T-helper 2 cell treated with Interferon-gamma antibody and Interleukin-4, amounts not matched to agents 100 ng/mL and 5 ng/mL, for 36 hours (primary cell): ENCODE measurements at regions not wholly inside any gene's neighbourhood (a gene's known extent, or its start where the extent isn't known, plus 50 kb on each side); places are given as distances from the start of the nearest gene placed in this dataset.
"Not testable (repeated sequence)": the region's sequence is repeated elsewhere in the genome, so short reads cannot be mapped to it uniquely, and the experiment has no call there.

Experiments
- intact Hi-C: fragments of 100-400 bp; cut with micrococcal nuclease; formaldehyde crosslinking; loops from one replicate; pipeline ENCODE4 v1.15.1; 2023

DNA sequence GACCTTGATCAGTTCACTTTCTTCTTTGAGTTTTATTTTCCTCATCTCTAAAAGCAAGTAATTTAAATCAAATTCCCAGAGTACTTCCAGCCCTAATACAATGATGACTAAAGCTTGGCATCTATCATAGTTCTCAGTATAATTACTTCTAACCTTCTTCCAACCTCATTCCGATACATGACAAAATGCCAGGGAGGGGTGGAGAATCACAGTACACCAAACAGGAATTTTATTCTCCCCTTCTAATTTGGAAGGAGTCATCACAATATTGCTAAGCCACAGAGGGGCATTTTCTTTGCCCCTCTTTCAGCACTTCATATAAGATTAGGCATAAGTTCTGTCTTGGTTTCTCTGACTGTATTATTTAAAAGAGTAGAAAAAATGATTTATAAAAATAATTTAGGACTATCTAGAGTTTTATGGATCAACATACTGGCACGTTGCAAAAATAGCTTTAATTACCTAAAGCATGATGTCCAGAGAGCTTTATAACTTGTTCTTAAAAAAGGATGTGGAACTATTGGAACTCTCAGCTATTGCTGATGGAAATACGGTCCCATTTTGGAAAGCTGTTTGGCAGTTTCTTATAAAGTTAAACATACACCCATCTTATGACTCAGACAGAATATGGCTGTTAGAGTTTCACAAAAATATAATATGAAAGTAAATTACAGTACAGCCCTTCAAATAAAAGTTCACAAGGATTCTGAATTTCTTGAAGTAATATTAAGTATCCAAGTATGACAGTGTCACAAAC, 86.9 kb upstream of the UBE2E2 start:
- intact Hi-C loops, result no loop called here

DNA sequence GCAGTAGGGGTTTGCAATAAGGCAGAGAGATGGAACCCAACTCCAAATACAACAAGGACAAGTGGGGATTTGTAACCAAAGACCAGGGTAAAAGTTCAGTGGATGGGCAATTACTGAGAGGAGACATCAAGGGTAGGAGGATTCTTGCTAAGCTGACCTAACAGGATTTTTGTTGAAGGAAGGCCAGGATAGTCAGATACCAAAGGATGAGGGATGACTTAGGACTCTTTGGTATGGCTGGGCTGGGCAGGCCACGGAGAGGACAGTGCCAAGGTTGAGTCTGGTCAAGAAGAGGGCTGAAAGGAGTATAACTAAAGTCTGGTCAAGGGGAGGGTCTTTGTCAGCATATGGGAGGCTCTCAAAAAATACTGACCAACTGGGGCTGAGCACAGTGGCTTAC, 85.3 kb upstream of the UBE2E2 start:
- intact Hi-C loops, result no loop called here

DNA sequence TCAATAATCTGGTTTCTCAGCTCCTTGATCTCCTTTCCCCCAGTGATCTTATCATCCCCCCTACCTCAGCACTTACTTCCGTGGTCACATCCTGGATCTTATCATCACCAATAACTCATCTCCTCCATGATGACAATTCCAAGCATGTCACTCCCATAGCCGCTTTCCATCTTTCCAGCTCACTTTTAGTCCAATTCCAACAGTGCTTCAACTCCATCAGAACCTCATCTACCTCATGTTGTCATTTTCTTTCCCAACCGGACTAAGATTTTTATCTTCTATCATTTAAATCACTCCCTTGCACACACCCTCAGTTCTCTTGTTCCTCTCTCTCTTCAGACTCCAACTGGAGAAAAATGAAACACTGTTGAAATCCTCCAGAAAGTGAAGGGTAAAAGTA, 75.9 kb upstream of the UBE2E2 start:
- intact Hi-C loops, result no loop called here

DNA sequence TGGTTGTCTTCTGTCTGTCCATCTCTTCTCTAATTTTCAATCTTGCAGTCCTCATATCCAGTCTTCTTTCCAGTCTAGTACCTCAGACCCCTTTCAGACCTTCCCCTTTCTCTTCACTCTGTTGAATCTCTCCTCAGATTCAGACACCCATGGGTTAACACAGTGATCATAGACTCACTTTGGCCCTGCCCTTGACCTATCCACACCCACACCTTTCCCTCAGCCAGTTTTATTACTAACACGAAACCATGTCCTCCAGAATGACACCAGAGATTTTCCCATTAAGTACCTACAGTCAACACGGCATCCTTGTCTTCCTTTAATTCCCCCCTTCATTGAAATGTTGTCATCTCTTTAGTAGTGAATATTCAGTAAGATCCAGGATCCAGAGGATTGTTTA, 74.5 kb upstream of the UBE2E2 start:
- intact Hi-C loops, result no loop called here

DNA sequence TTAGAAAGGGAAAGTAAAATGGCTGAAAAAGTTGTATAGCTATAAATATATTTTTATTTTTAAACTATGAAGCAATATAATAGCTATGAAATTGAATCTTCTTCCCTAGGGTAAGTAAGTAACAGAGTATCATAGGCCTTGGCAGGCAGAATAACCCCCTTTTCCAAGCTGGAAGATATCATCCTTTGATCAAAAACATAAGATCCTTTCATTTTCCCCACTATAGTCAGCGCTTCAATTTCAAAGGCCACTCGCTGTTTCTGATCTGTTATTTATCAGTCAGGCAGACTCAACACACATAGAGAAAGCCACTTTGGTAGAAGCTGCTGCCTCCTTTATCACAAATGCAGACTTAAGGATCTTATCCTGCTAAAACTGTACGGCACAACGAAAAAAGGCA, 74.0 kb upstream of the UBE2E2 start:
- intact Hi-C loops, result no loop called here

DNA sequence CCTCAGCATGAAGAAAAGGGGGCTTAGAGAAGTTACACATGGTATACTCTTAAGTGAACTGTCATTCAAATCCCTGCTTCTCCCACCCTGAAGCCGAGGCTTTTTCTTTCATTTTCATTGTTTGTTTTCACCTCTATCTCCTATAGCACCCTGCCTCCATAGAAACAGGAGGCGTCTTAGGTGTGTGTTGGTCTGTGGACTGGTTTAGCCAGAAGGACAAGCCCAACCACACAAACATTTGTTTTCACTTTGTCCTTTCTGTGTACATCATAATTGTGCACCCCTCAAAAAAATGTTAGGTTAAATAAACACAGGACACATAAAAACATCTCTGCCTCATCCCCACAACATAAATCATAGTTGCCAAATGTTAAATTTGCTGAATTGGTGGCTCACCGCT, 73.3 kb upstream of the UBE2E2 start:
- intact Hi-C loops, result no loop called here

DNA sequence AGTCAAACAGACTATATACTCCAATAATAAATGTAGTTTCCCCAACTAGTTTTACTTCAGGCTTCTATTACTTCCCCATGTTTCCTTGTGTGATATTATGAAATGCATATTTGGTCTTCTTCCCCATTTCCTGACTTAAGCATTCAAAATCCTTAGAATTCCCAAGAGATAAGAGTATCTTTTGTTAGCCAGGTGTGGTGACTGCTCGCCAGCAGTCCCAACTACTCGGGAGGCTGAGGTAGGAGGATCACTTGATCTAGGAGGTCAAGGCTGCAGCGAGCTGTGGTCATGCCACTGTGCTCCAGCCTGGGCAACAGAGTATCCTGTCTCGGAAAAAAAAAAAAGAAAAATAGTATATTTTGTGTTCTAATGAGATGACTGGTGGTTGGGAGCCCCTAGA, 72.7 kb upstream of the UBE2E2 start:
- intact Hi-C loops, result no loop called here

DNA sequence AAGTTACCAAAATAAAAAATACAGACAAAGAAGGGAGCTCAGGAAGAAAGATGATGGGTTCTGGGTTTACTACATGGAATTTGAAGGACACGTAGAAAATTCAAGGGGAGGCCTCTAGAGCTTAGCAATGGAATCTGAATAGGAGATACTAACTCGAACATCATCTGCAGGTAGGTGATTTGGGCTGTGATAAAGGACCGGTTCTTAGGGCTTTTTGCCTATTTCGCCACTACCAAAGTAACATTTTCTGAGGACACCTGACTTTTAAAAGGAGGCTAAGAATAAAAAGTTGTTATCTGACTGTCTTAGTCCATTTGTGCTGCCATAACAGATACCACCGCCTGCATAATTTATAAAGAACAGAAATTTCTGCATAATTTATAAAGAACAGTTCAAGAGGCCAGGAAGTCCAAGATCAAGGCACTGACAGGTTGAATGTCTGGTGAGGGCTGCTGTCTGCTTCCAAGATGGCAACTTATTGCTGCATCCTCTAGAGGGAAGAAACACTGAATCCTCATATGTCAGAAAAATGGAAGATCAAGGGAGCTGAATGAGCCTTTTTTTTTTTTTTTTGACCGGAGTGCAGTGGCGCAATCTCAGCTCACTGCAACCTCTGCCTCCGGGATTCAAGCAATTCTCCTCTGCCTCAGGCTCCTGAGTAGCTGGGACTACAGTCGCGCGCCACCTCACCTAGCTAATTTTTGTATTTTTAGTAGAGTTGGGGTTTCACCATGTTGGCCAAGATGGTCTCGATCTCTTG, 67.9 kb upstream of the UBE2E2 start:
- intact Hi-C loops, result no loop called here

DNA sequence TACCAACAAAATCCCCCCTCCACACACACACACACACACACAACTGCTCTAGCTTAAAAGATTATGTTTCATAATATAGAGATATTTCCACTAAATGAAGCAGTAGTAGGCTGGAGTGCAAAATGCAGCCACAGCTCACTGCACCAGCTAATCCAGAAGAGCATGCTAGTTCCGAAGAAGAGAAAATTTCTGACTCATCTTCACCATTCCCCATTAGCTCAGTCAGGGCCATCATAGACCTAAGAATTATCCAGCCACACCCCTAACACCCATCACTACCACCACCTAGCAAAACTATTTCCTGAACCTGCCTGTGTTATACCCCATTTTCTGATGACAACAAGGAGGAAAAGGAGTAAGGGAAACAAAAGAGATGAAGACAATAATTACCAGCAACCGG, 67.1 kb upstream of the UBE2E2 start:
- intact Hi-C loops, result no loop called here

DNA sequence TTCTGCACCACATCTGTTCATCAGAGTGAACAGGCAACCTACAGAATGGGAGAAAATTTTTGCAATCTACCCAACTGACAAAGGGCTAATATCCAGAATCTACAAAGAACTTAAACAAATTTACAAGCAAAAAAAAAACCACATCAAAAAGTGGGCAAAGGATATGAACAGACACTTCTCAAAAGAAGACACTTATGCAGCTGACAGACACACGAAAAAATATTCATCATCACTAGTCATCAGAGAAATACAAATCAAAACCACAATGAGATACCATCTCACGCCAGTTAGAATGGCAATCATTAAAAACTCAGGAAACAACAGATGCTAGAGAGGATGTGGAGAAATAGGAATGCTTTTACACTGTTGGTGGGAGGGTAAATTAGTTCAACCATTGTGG, 59.1 kb upstream of the UBE2E2 start:
- intact Hi-C loops, result not testable (repeated sequence)

DNA sequence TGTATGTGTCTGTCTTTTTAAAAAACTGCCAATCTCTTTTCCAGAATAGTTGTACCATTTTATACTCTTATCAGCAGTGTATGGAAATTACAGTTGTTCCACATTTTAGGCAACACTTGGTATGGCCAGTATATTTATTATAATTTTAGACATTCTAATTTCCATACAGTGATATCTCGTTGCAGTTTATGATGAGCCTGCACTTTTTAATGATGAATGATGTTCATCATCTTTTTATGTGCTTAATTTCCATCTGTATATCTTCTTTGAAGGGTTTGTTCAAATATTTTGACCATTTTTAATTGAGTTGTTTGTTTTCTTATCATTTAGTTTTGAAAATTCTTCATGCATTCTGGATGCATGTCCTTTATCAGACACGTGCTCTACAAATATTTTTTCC, 57.0 kb upstream of the UBE2E2 start:
- intact Hi-C loops, result no loop called here

DNA sequence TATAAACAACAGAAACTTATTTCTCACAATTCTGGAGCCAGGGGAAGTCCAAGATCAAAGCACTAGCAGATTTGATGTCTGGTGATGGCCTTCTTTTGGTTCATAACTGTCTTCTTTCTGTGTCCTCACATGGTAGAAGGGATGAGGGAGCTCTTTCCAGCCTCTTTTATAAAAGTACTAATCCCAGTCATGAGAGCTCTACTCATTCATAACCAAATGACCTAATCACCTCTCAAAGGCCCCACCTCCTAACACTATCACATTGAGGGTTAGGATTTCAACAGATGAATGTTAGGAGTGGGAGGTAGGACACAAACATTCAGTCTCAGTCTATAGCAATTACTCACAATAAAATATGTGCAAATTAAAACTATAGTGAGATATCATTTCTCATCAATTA, 50.1 kb upstream of the UBE2E2 start:
- intact Hi-C loops, result no loop called here
